ENCODE measurements at regions not wholly inside any gene's neighbourhood (a gene's known extent, or its start where the extent isn't known, plus 50 kb on each side); places are given as distances from the start of the nearest gene placed in this dataset.
"Not testable (repeated sequence)": the region's sequence is repeated elsewhere in the genome, so short reads cannot be mapped to it uniquely, and the experiment has no call there.

- DNase-seq, result no peak
Observed at GRCh38 chr20:52426856-52427255, 235.3 kb upstream of the ZFP64 start.

- no peak for DNase-seq
Observed at GRCh38 chr20:52425701-52426100, 234.1 kb upstream of the ZFP64 start.

GRCh38 chr20:52425253-52425652, 233.7 kb upstream of the ZFP64 start:
- DNase-seq, result no peak

- not testable (repeated sequence) for DNase-seq
Observed at GRCh38 chr20:52424357-52424942, 232.9 kb upstream of the ZFP64 start.

GRCh38 chr20:52423536-52424140, 232.1 kb upstream of the ZFP64 start:
- not testable (repeated sequence) for DNase-seq

GRCh38 chr20:52422574-52423336, 231.2 kb upstream of the ZFP64 start:
- DNase-seq, result no peak

- no peak for DNase-seq
Observed at GRCh38 chr20:52420805-52421204, 229.2 kb upstream of the ZFP64 start.

GRCh38 chr20:52419205-52419604, 227.6 kb upstream of the ZFP64 start:
- DNase-seq, result no peak

- no peak for DNase-seq
Observed at GRCh38 chr20:52416953-52417352, 225.4 kb upstream of the ZFP64 start.

- no peak for DNase-seq
Observed at GRCh38 chr20:52411611-52412010, 220.0 kb upstream of the ZFP64 start.

GRCh38 chr20:52410731-52411234, 219.2 kb upstream of the ZFP64 start:
- peak; percentile 15 for DNase-seq

GRCh38 chr20:52410182-52410647, 218.6 kb upstream of the ZFP64 start:
- peak; percentile 45 for DNase-seq

- DNase-seq, result no peak
Observed at GRCh38 chr20:52405986-52406385, 214.4 kb upstream of the ZFP64 start.

- no peak for DNase-seq
Observed at GRCh38 chr20:52405417-52405816, 213.8 kb upstream of the ZFP64 start.

- no peak for DNase-seq
Observed at GRCh38 chr20:52404671-52405070, 213.1 kb upstream of the ZFP64 start.

- no peak for DNase-seq
Observed at GRCh38 chr20:52402950-52403349, 211.4 kb upstream of the ZFP64 start.

GRCh38 chr20:52402514-52402913, 210.9 kb upstream of the ZFP64 start:
- DNase-seq, result no peak

GRCh38 chr20:52401431-52401830, 209.9 kb upstream of the ZFP64 start:
- no peak for DNase-seq

GRCh38 chr20:52399352-52399751, 207.8 kb upstream of the ZFP64 start:
- DNase-seq, result no peak

- no peak for DNase-seq
Observed at GRCh38 chr20:52389606-52390005, 198.0 kb upstream of the ZFP64 start.

- no peak for DNase-seq
Observed at GRCh38 chr20:52383995-52384621, 192.5 kb upstream of the ZFP64 start.

- DNase-seq, result no peak
Observed at GRCh38 chr20:52382933-52383332, 191.4 kb upstream of the ZFP64 start.

- DNase-seq, result peak; percentile 39
Observed at GRCh38 chr20:52379723-52380336, 188.3 kb upstream of the ZFP64 start.

All from activated naive CD4-positive, alpha-beta T cell treated with anti-CD3 and anti-CD28 coated beads, Interleukin-2, amount 50 U/mL, for 16 hours (primary cell).